ENCODE measurements at regions not wholly inside any gene's neighbourhood (a gene's known extent, or its start where the extent isn't known, plus 50 kb on each side); places are given as distances from the start of the nearest gene placed in this dataset.

GRCh38 chr4:184306949-184307348, 89.3 kb upstream of the ENPP6 start:
- DNase-seq (ENCODE audit: low read depth in 1 of 2, low spot score in 1 of 2), result no peak
- H3K36me3 ChIP-seq, result no peaks in the 10 kb centered on the region
- TF ChIP-seq, protein P1, sequence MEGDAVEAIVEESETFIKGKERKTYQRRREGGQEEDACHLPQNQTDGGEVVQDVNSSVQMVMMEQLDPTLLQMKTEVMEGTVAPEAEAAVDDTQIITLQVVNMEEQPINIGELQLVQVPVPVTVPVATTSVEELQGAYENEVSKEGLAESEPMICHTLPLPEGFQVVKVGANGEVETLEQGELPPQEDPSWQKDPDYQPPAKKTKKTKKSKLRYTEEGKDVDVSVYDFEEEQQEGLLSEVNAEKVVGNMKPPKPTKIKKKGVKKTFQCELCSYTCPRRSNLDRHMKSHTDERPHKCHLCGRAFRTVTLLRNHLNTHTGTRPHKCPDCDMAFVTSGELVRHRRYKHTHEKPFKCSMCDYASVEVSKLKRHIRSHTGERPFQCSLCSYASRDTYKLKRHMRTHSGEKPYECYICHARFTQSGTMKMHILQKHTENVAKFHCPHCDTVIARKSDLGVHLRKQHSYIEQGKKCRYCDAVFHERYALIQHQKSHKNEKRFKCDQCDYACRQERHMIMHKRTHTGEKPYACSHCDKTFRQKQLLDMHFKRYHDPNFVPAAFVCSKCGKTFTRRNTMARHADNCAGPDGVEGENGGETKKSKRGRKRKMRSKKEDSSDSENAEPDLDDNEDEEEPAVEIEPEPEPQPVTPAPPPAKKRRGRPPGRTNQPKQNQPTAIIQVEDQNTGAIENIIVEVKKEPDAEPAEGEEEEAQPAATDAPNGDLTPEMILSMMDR (IDR thresholded peaks at IDR 0.05; ENCODE audit: low read depth, low read length), result no peak
- H3K9me3 ChIP-seq (ENCODE audit: low read depth), result no peaks in the 10 kb centered on the region
- H3K27me3 ChIP-seq, result no peaks in the 10 kb centered on the region
- H3K4me1 ChIP-seq (ENCODE audit: low read depth), result no peaks in the 10 kb centered on the region
- H3K4me3 ChIP-seq, result no peak overlapping the region
- H3K27ac ChIP-seq, result no peak overlapping the region

DNA sequence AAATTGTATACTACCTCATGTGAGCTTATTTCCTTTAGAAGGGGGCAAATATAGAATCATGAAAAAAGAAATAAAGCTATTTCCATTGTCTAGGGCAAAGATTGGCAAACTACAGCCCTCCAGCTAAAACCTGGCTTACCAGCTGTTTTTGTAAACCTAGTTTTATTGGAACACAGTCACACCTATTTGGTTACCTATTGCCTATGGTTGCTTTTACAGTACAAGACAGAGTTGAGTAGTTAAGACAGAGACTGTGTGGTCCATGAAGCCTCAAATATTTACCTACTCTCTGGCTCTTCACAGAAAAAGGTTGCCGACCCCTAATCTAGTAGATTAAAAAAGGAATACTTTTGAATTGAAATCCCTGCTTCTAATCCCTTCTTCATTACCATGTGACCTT, 88.8 kb upstream of the ENPP6 start:
- Histone ChIP-seq H3K4me1 (ENCODE audit: low read depth) (no peaks in the 10 kb centered on the region), H3K4me3 (no peak overlapping the region), H3K9me3 (ENCODE audit: low read depth) (no peaks in the 10 kb centered on the region), H3K27ac (no peak overlapping the region), H3K36me3 (no peaks in the 10 kb centered on the region), H3K27me3 (no peaks in the 10 kb centered on the region)
- TF ChIP-seq, protein P1 (IDR thresholded peaks at IDR 0.05; ENCODE audit: low read depth, low read length), result no peak
- no peak for DNase-seq (ENCODE audit: low read depth in 1 of 2, low spot score in 1 of 2)

GRCh38 chr4:184300816-184301215, 83.1 kb upstream of the ENPP6 start:
- Histone ChIP-seq H3K27me3 (no peaks in the 10 kb centered on the region), H3K4me3 (no peak overlapping the region), H3K9me3 (ENCODE audit: low read depth) (no peaks in the 10 kb centered on the region), H3K27ac (no peak overlapping the region), H3K4me1 (ENCODE audit: low read depth) (no peaks in the 10 kb centered on the region), H3K36me3 (no peaks in the 10 kb centered on the region)
- no peak for DNase-seq (ENCODE audit: low read depth in 1 of 2, low spot score in 1 of 2)
- TF ChIP-seq, protein P1 (IDR thresholded peaks at IDR 0.05; ENCODE audit: low read depth, low read length), result no peak

DNA sequence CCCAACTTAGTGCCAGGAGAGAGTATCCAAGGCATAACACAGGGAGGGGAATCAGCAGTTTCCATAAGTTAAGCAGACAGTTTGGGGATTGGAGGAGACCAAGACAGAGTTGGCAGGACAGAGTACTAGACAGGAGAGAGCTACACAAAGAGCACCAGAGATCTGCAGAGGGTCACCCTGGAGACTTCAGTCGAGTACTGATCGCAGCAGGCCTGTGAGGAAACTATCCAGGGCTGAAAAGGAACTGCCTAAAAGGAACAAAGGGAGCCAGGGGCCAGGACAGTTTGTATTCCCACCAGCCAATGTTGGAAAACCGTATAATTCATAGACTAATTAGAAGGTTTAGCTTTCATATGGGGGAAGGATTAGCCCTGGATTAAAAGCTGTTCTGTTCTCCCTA, 80.6 kb upstream of the ENPP6 start:
- DNase-seq (ENCODE audit: low read depth in 1 of 2, low spot score in 1 of 2), result peak in 1 of 2 donors; percentile 15
- H3K27ac ChIP-seq, result no peak overlapping the region
- no peaks in the 10 kb centered on the region for H3K36me3 ChIP-seq

GRCh38 chr4:184295206-184295605, 77.5 kb upstream of the ENPP6 start:
- no peak for DNase-seq (ENCODE audit: low read depth in 1 of 2, low spot score in 1 of 2)
- Histone ChIP-seq H3K4me3 (no peak overlapping the region), H3K9me3 (ENCODE audit: low read depth) (no peaks in the 10 kb centered on the region), H3K27ac (no peak overlapping the region), H3K4me1 (ENCODE audit: low read depth) (no peaks in the 10 kb centered on the region), H3K36me3 (no peaks in the 10 kb centered on the region), H3K27me3 (no peaks in the 10 kb centered on the region)
- TF ChIP-seq, protein P1 (IDR thresholded peaks at IDR 0.05; ENCODE audit: low read depth, low read length), result no peak

More for the DNA sequence above, 80.6 kb upstream of the ENPP6 start:
- no peak overlapping the region for H3K4me3 ChIP-seq
- no peaks in the 10 kb centered on the region for H3K27me3 ChIP-seq
- TF ChIP-seq, protein P1 (IDR thresholded peaks at IDR 0.05; ENCODE audit: low read depth, low read length), result no peak
- no peaks in the 10 kb centered on the region for H3K9me3 ChIP-seq (ENCODE audit: low read depth)
- no peaks in the 10 kb centered on the region for H3K4me1 ChIP-seq (ENCODE audit: low read depth)

DNA sequence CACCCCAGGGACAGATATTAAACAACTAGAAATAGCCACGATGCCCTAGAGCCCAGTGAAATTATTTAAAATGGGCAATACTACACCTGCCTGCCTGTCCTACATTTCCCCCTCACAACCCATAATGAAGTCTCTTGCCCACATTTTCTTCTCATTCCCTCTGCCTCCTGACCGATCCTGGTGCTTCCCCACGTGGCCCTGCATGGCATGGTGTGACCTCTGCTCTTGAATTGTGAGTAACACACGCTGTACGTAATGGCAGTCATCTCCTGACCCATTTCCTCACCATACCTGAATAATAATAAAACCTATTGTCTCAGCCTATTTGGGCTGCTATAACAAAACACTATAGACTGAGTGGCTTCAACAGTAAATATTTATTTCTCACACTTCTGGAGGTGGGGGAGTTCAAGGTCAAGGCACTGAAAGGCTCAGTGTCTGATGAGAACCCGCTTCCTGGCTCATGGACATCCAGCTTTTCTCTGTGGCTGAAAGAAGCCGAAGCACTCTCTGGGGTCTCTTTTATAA, 77.0 kb upstream of the ENPP6 start:
- no peaks in the 10 kb centered on the region for H3K9me3 ChIP-seq (ENCODE audit: low read depth)
- no peaks in the 10 kb centered on the region for H3K4me1 ChIP-seq (ENCODE audit: low read depth)
- H3K4me3 ChIP-seq, result no peak overlapping the region
- H3K27ac ChIP-seq, result no peak overlapping the region
- TF ChIP-seq, protein P1 (IDR thresholded peaks at IDR 0.05; ENCODE audit: low read depth, low read length), result no peak
- H3K27me3 ChIP-seq, result no peaks in the 10 kb centered on the region
- no peaks in the 10 kb centered on the region for H3K36me3 ChIP-seq
- no peak for DNase-seq (ENCODE audit: low read depth in 1 of 2, low spot score in 1 of 2)

Measured in cardiac muscle cell (in vitro differentiated cells and primary cell).